ENCODE measurements at regions not wholly inside any gene's neighbourhood (a gene's known extent, or its start where the extent isn't known, plus 50 kb on each side); places are given as distances from the start of the nearest gene placed in this dataset.
"Not testable (repeated sequence)": the region's sequence is repeated elsewhere in the genome, so short reads cannot be mapped to it uniquely, and the experiment has no call there.

DNA sequence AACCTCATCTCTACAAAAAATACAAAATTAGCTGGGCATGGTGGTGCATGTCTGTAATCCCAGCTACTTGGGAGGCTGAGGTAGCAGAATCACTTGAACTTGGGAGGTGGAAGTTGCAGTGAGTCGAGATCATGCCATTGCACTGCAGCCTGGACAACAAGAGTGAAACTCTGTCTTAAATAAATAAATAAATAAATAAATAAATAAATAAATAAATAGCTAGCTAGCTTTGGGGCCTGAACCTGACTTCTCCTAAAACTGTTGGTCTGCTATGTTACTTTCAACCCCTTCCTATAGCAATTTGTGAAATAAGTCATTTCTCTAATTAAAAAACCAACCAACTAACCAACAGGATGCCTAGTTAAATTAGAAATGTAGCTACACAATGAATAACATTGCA lies 101.0 kb upstream of the KCNG1 start:
- not testable (repeated sequence) for DNase-seq (ENCODE audit: low read depth)

DNA sequence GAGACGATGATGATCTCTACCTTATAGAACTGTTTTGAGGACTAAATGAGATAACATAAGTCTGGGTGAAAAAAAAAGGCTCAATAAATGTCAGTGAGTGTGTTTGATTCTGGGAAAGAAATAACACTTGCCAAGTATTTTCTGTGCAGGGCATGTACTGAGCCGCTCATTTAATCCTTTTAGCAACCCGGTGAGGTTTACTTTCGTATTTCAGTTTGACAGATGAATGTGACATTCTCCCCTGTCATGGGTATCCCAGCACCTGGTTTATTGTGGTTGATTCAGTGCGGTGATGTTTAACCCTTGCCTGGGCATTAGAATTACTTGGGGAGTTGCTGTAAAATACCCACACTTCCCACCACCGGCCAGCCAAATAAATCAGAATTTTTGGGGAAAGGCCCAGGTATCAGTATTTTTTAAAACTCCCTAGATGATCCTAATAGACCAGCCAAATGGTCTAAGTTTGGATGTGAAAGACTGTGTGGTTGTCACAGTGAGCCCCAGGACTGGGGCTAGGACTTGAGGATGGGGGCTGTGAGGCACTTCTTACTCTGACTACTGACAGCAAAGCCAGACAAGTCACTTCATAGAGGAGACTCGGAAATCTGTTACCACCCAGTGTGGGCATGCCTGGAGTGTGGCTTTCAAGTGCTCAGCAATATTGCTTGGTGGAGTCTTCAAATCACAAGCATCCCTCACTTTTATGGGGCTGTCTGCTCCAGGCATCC lies 100.2 kb upstream of the KCNG1 start:
- no peak for DNase-seq (ENCODE audit: low read depth)

DNA sequence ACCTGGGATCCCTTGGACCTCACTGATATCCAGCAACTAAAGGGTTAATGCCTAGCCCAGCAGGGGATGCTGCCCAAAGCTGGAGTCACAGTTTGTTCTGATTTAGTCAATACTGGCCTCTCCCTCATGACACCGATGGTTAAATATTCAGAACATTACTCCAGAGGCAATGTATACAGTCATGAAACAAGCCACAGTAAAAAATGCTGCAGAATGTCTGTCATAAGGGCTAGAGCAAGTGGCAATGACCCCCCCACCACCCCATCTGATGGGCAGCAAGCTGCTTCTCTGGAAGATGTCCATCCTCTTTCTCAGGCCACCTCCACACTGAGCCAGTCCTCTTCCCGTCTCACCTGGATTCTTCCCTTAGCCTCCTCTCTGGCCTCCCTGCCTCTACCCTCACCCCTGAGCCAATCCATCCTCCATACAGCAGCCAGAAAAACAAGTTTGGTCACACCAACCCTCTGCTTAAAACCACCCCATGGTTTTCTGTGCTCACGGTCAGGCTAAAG lies 99.0 kb upstream of the KCNG1 start:
- DNase-seq (ENCODE audit: low read depth): no peak

DNA sequence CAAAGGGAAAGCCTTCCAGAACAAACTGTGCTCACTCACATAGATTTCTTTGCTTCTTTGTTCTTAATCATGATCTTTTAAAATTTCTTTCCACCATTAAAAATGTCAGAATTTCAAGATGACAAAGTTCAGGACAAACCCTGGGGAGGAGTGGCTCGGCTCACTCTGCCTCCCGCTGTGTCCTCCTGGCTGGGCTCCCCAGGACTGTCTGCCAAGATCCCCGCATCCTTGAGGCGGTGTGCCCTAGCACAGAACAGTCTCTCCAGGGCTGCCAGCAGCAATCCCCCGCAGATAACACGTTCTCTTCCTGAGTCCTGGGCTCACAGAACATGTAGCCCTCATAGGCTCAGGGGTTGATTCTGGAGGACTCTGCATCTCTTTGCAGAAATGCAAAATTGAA lies 98.4 kb upstream of the KCNG1 start:
- no peak for DNase-seq (ENCODE audit: low read depth)

DNA sequence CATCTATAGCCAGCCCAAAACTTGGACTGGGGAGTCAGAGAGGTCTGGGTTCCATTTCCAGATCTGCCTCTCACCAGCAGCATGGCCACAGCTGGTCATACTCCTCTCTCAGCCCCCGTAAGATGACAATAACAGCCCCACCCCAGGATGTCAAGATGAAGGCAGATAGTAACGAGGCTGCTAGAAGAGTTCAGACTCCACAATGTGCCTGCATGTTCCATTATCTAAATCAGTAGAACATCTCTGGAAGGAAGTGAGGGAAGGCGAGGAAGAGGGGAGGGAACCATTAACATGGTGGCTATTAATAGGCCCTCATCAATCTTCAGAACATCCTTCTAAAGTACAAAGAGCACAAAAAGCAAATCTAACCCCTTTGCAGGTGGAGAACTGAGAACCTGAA lies 98.0 kb upstream of the KCNG1 start:
- no peak for DNase-seq (ENCODE audit: low read depth)

DNA sequence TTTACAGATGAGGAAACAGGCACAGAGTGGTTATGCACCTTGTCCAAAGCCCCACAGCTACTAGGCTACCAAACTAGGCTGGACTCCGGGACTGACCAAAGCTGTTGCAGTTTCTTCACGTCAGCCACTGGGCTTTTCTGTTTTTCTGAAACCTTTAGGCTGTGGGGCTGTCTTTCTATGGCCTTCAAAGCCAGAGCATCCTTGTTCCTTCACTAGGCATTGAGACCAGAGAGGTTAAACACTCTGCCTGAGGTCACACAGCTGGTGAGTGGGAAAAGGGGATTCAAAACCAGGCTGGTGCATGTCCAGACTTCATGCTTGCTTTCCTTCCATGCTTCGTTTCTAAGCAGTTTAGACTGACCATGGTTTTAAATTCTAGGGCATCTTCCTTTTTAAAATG lies 97.5 kb upstream of the KCNG1 start:
- no peak for DNase-seq (ENCODE audit: low read depth)

DNA sequence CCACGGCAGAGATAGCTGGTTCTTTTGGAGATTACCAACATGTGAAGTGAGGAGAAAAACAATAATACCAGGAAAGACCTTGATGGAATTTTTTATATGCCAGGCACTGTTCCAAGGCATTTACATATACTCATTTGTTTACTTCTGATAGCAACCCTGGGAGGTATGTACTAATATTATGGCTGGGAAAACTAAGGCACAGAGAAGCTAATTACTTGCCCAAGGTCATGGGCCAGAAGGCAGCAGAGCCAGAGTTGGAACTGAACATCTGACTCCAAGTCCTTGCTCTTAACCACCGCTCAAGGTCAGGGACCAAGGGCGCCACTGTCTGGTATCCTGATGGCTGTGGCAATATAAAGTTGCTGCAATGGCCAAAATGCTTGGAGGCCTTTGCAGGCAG lies 97.0 kb upstream of the KCNG1 start:
- DNase-seq (ENCODE audit: low read depth): no peak

DNA sequence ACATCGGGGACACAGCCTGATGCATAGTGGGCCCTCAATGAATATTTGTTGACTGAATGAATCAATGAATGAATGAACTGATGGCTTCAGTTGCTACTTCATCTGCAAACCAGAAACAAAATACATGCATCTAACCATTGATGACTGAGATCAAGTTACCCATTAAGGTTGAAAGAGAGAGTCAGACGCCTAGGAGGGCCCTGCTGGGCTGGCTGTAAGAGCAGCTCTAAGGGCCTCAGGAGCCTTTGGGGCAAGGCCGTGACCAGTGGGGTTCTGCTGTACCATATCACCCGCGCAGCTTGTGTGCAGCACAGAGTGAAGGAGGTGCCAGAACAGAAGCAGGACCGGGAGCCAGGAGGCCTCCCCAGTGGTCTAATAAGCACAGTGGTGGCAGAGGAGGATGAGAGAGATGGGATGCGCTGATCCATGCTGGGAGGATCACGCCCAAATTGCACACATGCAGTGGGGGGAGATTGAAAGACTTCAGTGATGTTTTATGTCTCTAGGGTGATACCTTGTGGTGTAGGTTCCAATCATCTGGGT lies 96.1 kb upstream of the KCNG1 start:
- no peak for DNase-seq (ENCODE audit: low read depth)

DNA sequence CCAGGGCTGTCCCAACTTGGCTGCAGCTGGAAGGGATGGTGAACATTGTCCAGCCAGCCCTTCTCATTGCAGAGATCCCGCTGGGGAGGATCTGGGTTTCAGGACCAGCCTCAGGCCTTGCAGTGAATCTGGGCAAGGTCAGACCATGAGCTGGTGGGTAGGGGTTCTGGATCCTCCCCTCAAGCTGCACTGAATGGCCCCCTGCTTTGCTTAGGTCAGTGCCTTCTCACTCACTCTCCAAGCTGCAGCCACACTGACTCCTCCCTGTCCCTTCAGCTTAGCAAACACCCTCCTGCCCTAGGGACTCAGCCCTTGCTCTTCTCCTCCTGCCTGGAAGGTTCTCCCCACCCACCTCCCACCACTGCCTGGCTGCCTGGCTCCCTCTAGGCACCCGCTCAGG lies 95.3 kb upstream of the KCNG1 start:
- no peak for DNase-seq (ENCODE audit: low read depth)

DNA sequence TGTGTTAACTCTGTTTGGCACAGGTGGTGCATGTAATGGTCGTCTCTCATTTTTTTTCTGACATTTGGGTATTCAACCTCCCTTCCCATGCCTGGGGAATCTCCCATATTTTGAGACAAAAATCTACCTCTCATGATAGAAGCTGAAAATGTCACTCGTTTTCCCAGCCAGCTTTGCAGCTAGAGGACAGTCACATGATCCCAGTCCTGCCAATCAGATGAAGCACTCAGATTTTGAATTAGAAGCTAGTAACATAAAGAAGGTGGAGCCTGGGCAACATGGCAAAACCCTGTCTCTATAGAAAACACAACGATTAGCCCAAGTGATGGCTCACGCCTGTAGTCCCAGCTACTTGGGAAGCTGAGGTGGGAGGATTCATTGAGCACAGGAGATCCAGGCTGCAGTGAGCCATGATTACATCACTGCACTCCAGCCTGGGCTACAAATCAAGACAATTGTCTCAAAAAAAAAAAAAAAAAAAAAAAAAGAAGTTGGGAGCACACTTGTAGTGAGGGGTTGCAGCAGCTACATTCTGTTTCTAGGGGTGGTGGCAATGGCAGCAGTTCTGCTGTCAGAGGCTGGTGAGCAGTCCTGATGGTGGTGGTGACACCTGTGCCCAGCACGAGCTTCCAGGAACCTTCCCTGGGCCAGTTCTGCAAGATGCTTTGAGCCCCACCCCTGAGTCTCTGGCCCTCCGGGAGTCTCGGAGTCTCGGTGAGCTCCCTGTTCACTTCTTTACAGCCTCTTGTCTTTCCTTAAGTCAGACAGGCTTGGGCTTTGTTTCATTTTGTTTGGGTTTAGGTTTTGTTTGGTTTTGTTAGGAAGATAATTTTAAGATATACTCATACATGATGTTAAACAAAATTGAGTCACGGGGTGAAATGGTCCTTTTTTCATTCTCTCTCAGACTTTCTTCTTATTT lies 94.1 kb upstream of the KCNG1 start:
- no peak for DNase-seq (ENCODE audit: low read depth)

DNA sequence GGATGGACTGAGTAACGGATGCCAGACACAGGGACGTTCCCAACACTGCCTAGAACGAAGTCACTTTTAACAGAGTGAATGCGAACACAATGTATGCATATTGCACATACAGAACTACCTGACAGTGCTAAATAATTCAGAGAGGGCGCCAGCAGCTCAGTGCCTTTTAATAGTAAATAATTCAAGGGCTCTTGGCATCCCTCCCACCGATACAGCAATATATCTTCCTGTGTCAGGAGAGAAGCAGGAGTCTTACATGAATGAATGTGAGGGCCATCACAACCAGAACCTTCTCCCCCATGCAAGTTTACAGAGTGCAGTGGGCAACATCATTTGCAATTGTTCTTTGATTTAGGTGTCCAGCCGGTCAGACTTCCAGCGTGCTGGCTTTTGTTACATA lies 88.4 kb upstream of the KCNG1 start:
- no peak for DNase-seq (ENCODE audit: low read depth)

DNA sequence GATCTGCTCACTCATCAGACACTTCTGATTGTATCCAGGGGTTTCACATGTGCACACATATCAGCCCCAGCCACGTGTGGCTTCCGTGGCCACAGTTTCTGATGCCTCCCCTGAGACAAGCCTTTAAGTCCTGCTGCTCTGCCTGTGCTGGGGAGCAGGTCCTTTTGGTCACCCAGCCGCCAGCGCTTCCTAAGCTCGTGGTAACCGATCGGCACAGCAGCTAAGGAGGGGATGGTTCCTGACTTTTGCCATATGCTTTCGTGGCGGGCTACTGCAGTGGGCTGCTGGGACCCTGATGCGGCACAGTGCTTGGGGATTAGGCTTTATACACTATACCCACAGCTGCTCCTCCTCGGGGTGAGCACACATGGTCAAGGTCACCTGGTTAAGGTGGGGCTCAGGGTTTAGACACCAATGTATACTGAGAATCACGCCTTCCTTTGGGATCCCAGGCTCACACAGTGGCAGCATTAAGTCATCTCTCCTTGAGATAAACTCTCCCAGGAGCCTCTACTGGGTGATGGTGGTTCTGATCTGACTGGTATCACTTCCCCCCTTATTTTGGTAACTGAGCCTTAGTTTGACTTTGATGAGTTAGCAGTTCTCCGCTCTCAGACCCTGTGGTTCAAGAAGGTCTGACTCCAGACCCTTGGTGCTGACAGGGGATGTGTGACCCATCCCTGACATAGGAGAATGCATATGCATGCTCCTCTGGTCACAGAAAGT lies 85.9 kb upstream of the KCNG1 start:
- DNase-seq (ENCODE audit: low read depth): no peak

DNA sequence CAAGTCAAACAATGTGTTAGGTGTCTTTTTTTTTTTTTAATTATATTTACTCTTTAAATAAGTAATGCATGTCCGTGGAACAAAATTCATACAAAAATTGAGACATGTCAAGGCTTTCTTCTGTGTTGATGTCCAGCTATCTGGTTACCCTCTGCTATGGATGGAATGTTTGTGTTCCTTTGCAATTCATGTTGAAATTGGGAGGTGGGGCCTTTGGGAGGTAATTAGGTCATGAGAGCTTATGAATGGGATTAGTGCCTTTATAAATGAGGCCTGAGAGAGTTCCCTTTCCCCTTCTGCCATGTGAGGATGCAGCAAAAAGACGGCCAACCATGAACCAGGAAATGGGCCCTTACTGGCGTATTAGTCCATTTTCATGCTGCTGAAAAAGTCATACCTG lies 83.1 kb upstream of the KCNG1 start:
- no peak for DNase-seq (ENCODE audit: low read depth)

DNA sequence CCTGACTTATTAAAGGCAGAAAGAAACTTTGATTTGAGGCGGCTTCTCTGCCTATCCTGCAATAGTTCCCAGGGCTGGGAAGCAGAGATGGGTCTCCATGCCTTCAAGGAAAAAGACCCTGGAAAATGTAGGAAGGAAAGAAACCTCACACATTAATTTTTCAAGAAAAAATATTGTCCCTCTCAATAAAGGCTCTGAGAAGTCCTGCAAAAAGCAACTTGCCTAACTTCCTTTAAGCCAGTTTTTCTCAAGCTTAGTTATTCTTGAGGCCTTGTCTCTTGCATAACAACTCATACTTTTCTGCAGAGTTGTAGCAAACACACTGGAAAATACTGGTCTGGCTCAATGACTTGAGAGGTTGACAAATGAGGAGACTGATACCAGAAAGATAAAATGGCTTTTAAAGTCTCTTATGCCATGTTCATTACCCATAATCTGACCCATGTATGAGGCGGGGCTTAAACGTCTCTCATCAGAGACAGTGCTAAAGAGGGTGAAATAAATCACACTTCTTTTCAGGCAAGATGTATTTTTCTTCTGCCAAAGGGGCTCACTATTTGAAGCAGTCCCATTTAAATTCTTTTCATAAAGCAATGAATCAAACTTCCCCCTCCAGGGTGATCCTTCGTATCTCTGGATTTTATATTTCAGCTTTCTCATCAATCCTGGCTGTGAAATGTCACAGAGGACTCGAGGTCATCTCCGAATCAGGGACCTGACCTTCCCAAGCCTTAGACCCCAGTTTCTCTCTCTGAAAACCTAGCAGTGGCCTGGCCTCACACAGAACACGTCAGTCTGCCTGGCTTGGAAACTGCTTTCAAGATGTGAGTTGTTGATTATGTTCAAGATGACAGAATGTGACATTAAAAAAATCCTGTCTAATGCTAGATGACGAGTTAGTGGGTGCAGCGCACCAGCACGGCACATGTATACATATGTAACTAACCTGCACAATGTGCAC lies 82.3 kb upstream of the KCNG1 start:
- no peak for DNase-seq (ENCODE audit: low read depth)

DNA sequence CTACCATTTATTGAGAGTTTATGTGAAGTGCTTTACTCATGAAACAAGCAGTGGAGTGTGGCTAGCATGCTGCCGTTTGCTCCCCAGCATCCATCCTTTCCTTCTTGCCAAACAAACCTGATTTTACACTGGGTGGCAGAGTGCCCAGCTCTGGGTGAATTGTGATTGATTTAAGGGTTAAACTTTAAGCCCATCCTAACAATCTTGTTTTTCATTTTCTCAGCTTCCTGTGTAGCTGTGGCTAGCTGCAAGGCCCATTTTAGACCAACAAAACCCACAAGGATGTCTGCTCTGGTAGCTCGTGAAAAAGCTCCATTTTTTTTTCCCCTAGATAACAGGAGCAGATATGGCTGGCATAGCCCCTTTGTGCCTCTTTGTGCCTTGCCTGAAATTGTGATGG lies 77.7 kb upstream of the KCNG1 start:
- DNase-seq (ENCODE audit: low read depth): no peak

DNA sequence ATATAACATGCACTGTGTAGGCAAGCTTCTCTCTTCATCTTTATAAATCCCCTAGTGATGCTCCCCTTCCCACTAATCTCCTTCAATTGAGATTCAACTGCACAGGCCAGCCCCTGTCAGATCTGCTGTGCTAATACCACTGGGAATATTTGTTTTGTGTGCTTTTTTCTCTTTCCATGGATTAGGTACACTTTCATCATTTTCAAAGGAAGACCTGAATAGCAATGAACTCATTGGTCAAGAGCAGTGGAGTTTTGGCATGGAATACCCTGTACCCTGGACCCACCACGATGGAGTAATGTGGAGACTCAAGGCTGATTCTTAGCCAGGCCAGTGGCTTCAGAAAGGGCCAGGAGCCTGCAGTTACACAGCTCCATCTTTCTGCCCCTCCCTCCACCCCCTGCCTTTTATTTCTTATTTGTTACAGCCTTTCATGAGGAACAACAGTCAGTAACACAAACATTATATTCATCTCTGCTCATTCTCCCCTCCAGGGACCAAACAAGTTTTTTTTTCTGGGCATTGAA lies 75.4 kb upstream of the KCNG1 start:
- DNase-seq (ENCODE audit: low read depth): no peak

DNA sequence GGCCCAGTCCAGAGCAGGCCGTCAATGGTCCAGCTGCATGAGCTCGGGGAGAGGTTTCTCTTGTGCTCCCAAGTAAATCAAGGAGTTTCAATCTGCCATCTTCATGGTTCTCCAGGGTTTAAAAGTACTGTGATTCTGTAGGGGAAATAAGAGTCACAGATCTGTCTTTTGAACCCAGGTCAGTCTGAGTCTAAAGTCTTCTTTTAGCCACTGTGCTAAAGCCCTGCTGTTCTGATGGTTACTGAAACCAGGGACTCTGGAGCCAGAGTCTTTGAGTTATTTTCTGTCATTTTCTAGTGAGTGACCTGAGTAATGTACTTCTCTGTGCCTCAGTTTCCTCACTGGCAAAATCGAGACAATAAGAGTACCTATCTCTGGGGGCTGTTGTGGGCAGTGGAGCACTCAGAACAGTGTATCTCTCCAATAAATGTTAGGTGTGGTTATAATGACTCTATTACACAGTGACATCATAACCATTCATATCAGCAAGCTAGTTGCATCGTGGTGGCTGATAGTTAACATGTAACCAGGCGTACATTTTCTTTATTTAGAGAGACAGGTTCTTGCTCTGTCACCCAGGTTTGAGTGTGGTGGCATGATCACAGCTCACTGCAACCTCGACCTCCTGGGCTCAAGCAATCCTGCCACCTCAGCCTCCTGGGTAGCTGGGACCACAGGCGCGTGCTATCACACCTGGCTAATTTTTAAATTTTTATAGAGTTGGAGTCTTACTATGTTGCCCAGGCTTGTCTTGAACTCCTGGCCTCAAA lies 74.6 kb upstream of the KCNG1 start:
- DNase-seq (ENCODE audit: low read depth): no peak

DNA sequence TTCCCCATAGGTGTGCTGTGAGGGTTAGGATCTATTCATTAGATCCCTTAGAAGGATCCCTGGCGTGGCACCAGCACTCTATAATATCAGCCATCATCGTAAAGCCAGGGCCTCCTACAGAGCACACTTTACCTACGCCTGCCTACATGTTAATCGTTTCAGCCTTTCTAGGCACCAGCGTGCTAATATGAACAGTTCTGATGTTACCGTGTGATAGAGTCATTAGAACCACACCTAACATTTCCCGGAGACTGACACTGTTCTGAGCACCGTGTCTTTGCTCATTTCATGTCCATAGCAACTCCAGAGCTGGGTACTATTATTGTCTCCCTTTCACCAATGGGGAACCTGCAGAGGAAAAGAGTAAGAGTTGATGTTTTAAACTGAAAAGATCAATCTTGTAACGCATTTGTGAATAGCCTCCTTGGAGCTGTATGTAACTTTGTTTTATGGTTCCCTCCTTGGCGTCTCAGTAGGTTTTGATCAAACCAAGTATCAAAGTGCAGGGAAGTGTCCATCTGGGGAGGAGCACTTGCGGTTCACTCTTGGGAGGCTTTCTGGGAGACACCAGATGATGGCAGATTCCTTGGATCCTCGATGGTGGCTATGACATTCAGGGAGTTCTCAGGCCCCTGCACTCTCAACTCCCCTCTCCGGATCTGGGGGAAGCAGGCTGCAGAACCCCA lies 73.8 kb upstream of the KCNG1 start:
- DNase-seq (ENCODE audit: low read depth): no peak
